ENCODE measurements at regions not wholly inside any gene's neighbourhood (a gene's known extent, or its start where the extent isn't known, plus 50 kb on each side); places are given as distances from the start of the nearest gene placed in this dataset.

DNA sequence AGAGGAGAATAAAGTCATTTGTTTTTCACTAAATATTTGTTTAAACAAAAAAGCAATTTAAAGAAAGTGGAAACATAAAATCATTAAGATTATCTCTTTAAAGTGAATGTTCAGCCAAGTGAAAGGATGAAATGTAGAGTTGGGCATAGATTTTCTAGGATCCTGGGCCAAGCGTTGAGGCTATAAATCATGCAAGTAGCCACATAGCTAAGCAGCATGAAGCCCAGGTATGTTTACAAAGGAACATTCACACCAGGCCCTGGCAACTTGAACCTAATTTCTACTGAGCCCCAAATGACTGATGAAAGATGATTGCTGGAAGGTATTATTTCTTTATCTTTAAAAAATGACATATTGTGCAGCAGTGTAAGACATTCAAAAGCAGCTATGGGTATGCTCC is 461.8 kb downstream of the MAT2B start:
- CTCF ChIA-PET, result no interaction called here
- Mint-ChIP-seq H3K27me3 (ENCODE audit: low read depth) (no peaks in the 10 kb centered on the region), H3K27ac (no peak overlapping the region), H3K4me1 (peaks cover 3% of the 10 kb centered on the region), H3K9me3 (0 out of 2 replicates have a peak, but pooled peaks cover 2% of the 10 kb centered on the region), H3K36me3 (no peaks in the 10 kb centered on the region), H3K4me3 (no peak overlapping the region)
- POLR2A ChIA-PET, result no interaction called here
- no peak for TF ChIP-seq NFYB (CRISPR knock-in tag; conservative IDR thresholded peaks at IDR 0.05; ENCODE audit: low read depth)
- TF ChIP-seq SOX15 (CRISPR knock-in tag; IDR thresholded peaks at IDR 0.05), result no peak
- TF ChIP-seq, protein P1, sequence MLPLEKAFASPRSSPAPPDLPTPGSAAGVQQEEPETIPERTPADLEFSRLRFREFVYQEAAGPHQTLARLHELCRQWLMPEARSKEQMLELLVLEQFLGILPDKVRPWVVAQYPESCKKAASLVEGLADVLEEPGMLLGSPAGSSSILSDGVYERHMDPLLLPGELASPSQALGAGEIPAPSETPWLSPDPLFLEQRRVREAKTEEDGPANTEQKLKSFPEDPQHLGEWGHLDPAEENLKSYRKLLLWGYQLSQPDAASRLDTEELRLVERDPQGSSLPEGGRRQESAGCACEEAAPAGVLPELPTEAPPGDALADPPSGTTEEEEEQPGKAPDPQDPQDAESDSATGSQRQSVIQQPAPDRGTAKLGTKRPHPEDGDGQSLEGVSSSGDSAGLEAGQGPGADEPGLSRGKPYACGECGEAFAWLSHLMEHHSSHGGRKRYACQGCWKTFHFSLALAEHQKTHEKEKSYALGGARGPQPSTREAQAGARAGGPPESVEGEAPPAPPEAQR (CRISPR knock-in tag; IDR thresholded peaks at IDR 0.05), result no peak
- no peak for TF ChIP-seq ZNF121 (CRISPR knock-in tag; IDR thresholded peaks at IDR 0.05)
- TF ChIP-seq, protein P2, sequence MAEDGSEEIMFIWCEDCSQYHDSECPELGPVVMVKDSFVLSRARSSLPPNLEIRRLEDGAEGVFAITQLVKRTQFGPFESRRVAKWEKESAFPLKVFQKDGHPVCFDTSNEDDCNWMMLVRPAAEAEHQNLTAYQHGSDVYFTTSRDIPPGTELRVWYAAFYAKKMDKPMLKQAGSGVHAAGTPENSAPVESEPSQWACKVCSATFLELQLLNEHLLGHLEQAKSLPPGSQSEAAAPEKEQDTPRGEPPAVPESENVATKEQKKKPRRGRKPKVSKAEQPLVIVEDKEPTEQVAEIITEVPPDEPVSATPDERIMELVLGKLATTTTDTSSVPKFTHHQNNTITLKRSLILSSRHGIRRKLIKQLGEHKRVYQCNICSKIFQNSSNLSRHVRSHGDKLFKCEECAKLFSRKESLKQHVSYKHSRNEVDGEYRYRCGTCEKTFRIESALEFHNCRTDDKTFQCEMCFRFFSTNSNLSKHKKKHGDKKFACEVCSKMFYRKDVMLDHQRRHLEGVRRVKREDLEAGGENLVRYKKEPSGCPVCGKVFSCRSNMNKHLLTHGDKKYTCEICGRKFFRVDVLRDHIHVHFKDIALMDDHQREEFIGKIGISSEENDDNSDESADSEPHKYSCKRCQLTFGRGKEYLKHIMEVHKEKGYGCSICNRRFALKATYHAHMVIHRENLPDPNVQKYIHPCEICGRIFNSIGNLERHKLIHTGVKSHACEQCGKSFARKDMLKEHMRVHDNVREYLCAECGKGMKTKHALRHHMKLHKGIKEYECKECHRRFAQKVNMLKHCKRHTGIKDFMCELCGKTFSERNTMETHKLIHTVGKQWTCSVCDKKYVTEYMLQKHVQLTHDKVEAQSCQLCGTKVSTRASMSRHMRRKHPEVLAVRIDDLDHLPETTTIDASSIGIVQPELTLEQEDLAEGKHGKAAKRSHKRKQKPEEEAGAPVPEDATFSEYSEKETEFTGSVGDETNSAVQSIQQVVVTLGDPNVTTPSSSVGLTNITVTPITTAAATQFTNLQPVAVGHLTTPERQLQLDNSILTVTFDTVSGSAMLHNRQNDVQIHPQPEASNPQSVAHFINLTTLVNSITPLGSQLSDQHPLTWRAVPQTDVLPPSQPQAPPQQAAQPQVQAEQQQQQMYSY (CRISPR knock-in tag; IDR thresholded peaks at IDR 0.05), result no peak
- TF ChIP-seq, protein P3, sequence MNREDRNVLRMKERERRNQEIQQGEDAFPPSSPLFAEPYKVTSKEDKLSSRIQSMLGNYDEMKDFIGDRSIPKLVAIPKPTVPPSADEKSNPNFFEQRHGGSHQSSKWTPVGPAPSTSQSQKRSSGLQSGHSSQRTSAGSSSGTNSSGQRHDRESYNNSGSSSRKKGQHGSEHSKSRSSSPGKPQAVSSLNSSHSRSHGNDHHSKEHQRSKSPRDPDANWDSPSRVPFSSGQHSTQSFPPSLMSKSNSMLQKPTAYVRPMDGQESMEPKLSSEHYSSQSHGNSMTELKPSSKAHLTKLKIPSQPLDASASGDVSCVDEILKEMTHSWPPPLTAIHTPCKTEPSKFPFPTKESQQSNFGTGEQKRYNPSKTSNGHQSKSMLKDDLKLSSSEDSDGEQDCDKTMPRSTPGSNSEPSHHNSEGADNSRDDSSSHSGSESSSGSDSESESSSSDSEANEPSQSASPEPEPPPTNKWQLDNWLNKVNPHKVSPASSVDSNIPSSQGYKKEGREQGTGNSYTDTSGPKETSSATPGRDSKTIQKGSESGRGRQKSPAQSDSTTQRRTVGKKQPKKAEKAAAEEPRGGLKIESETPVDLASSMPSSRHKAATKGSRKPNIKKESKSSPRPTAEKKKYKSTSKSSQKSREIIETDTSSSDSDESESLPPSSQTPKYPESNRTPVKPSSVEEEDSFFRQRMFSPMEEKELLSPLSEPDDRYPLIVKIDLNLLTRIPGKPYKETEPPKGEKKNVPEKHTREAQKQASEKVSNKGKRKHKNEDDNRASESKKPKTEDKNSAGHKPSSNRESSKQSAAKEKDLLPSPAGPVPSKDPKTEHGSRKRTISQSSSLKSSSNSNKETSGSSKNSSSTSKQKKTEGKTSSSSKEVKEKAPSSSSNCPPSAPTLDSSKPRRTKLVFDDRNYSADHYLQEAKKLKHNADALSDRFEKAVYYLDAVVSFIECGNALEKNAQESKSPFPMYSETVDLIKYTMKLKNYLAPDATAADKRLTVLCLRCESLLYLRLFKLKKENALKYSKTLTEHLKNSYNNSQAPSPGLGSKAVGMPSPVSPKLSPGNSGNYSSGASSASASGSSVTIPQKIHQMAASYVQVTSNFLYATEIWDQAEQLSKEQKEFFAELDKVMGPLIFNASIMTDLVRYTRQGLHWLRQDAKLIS (CRISPR knock-in tag; IDR thresholded peaks at IDR 0.05; ENCODE audit: borderline replicate concordance), result no peak
- TF ChIP-seq, protein P4, sequence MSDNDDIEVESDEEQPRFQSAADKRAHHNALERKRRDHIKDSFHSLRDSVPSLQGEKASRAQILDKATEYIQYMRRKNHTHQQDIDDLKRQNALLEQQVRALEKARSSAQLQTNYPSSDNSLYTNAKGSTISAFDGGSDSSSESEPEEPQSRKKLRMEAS (CRISPR knock-in tag; IDR thresholded peaks at IDR 0.05), result no peak
- TF ChIP-seq, protein P5, sequence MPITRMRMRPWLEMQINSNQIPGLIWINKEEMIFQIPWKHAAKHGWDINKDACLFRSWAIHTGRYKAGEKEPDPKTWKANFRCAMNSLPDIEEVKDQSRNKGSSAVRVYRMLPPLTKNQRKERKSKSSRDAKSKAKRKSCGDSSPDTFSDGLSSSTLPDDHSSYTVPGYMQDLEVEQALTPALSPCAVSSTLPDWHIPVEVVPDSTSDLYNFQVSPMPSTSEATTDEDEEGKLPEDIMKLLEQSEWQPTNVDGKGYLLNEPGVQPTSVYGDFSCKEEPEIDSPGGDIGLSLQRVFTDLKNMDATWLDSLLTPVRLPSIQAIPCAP (CRISPR knock-in tag; IDR thresholded peaks at IDR 0.05), result no peak
- TF ChIP-seq, protein P6, sequence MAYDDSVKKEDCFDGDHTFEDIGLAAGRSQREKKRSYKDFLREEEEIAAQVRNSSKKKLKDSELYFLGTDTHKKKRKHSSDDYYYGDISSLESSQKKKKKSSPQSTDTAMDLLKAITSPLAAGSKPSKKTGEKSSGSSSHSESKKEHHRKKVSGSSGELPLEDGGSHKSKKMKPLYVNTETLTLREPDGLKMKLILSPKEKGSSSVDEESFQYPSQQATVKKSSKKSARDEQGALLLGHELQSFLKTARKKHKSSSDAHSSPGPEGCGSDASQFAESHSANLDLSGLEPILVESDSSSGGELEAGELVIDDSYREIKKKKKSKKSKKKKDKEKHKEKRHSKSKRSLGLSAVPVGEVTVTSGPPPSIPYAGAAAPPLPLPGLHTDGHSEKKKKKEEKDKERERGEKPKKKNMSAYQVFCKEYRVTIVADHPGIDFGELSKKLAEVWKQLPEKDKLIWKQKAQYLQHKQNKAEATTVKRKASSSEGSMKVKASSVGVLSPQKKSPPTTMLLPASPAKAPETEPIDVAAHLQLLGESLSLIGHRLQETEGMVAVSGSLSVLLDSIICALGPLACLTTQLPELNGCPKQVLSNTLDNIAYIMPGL (CRISPR knock-in tag; IDR thresholded peaks at IDR 0.05), result no peak
- TF ChIP-seq ZNF138 (CRISPR knock-in tag; conservative IDR thresholded peaks at IDR 0.05), result no peak
- no peak for TF ChIP-seq JAZF1 (CRISPR knock-in tag; IDR thresholded peaks at IDR 0.05)
- TF ChIP-seq, protein P7, sequence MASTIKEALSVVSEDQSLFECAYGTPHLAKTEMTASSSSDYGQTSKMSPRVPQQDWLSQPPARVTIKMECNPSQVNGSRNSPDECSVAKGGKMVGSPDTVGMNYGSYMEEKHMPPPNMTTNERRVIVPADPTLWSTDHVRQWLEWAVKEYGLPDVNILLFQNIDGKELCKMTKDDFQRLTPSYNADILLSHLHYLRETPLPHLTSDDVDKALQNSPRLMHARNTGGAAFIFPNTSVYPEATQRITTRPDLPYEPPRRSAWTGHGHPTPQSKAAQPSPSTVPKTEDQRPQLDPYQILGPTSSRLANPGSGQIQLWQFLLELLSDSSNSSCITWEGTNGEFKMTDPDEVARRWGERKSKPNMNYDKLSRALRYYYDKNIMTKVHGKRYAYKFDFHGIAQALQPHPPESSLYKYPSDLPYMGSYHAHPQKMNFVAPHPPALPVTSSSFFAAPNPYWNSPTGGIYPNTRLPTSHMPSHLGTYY (CRISPR knock-in tag; IDR thresholded peaks at IDR 0.05), result no peak
- TF ChIP-seq, protein P8, sequence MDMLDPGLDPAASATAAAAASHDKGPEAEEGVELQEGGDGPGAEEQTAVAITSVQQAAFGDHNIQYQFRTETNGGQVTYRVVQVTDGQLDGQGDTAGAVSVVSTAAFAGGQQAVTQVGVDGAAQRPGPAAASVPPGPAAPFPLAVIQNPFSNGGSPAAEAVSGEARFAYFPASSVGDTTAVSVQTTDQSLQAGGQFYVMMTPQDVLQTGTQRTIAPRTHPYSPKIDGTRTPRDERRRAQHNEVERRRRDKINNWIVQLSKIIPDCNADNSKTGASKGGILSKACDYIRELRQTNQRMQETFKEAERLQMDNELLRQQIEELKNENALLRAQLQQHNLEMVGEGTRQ (CRISPR knock-in tag; IDR thresholded peaks at IDR 0.05), result no peak
- TF ChIP-seq SMAD4 (CRISPR knock-in tag; IDR thresholded peaks at IDR 0.05), result no peak
- no peak for TF ChIP-seq GABPB1 (CRISPR knock-in tag; IDR thresholded peaks at IDR 0.05)
- TF ChIP-seq, protein P9, sequence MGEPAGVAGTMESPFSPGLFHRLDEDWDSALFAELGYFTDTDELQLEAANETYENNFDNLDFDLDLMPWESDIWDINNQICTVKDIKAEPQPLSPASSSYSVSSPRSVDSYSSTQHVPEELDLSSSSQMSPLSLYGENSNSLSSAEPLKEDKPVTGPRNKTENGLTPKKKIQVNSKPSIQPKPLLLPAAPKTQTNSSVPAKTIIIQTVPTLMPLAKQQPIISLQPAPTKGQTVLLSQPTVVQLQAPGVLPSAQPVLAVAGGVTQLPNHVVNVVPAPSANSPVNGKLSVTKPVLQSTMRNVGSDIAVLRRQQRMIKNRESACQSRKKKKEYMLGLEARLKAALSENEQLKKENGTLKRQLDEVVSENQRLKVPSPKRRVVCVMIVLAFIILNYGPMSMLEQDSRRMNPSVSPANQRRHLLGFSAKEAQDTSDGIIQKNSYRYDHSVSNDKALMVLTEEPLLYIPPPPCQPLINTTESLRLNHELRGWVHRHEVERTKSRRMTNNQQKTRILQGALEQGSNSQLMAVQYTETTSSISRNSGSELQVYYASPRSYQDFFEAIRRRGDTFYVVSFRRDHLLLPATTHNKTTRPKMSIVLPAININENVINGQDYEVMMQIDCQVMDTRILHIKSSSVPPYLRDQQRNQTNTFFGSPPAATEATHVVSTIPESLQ (CRISPR knock-in tag; IDR thresholded peaks at IDR 0.05), result no peak
- ATAC-seq (no peak), DNase-seq (ENCODE audit: low spot score) (no peak)
